Liver (tissue), 8 donors: ENCODE measurements at regions not wholly inside any gene's neighbourhood (a gene's known extent, or its start where the extent isn't known, plus 50 kb on each side); places are given as distances from the start of the nearest gene placed in this dataset.

Experiments used
- DNase-seq: peaks from one replicate; pipeline ENCODE4 v3.0.0-alpha.2; 2017; ENCODE audit warnings: low spot score
- H3K27ac ChIP-seq, 2 donors: one replicate each; pipeline ENCODE4 v1.7.0; 2013; ENCODE audit warnings: inconsistent platforms in 2 of 2, low read length in 2 of 2, control low read depth in 1 of 2, low read depth in 1 of 2, mild to moderate bottlenecking in 1 of 2
- H3K27me3 ChIP-seq, 4 donors: one replicate each; pipeline versions ENCODE4 v1.6.1 to v1.7.0; 2013; ENCODE audit warnings: low read length in 3 of 4, inconsistent platforms in 1 of 4, mild to moderate bottlenecking in 1 of 4, moderate library complexity in 1 of 4; ENCODE audit not compliant: control insufficient read depth in 4 of 4, insufficient read depth in 4 of 4
- H3K36me3 ChIP-seq, 4 donors: one replicate each; pipeline versions ENCODE4 v1.6.1 to v1.7.0; 2013; ENCODE audit warnings: low read length in 3 of 4, mild to moderate bottlenecking in 3 of 4, low read depth in 1 of 4, moderate library complexity in 1 of 4; ENCODE audit not compliant: control insufficient read depth in 4 of 4, insufficient read depth in 3 of 4
- H3K4me1 ChIP-seq, 4 donors: one replicate each; pipeline versions ENCODE4 v1.6.1 to v1.7.0; 2013; ENCODE audit warnings: low read length in 3 of 4, mild to moderate bottlenecking in 3 of 4, moderate library complexity in 1 of 4; ENCODE audit not compliant: control insufficient read depth in 4 of 4, insufficient read depth in 4 of 4
- H3K4me3 ChIP-seq, 3 donors: one replicate each; pipeline versions ENCODE4 v1.6.1 to v1.7.0; 2013; ENCODE audit warnings: low read length in 3 of 3, control low read depth in 1 of 3, low read depth in 1 of 3, mild to moderate bottlenecking in 1 of 3
- H3K9ac ChIP-seq, 2 donors: one replicate each; pipeline ENCODE4 v1.7.0; 2013; ENCODE audit warnings: low read length in 2 of 2, mild to moderate bottlenecking in 2 of 2, moderate library complexity in 2 of 2, control low read depth in 1 of 2, low read depth in 1 of 2
- H3K9me3 ChIP-seq, 4 donors: one replicate each; pipeline versions ENCODE4 v1.6.1 to v1.7.0; 2013; ENCODE audit warnings: low read length in 3 of 4; ENCODE audit not compliant: control insufficient read depth in 4 of 4
- EGR1 ChIP-seq, 2 donors: IDR thresholded peaks; 2 replicates each; pipeline ENCODE4 v1.6.1; 2016 to 2018; ENCODE audit warnings: antibody characterized with exemption in 2 of 2, low read depth in 2 of 2
- FOXA1 ChIP-seq: IDR thresholded peaks from 2 replicates; pipeline ENCODE4 v1.6.1; 2016; ENCODE audit warnings: antibody characterized with exemption
- FOXA2 ChIP-seq: IDR thresholded peaks from 2 replicates; pipeline ENCODE4 v1.6.1; 2016; ENCODE audit warnings: antibody characterized with exemption
- GABPA ChIP-seq, 2 donors: IDR thresholded peaks in 1 of 2; conservative IDR thresholded peaks in 1 of 2; 2 replicates each; pipeline ENCODE4 v1.6.1; 2016; ENCODE audit warnings: antibody characterized with exemption in 2 of 2, mild to moderate bottlenecking in 1 of 2, moderate library complexity in 1 of 2
- HNF4A ChIP-seq, 2 donors: conservative IDR thresholded peaks; 2 replicates each; pipeline ENCODE4 v1.6.1; 2016; ENCODE audit warnings: antibody characterized with exemption in 2 of 2, mild to moderate bottlenecking in 2 of 2
- HNF4G ChIP-seq: IDR thresholded peaks from 2 replicates; pipeline ENCODE4 v1.6.1; 2016; ENCODE audit warnings: antibody characterized with exemption
- JUND ChIP-seq, 2 donors: IDR thresholded peaks; 2 replicates each; pipeline ENCODE4 v1.6.1; 2016; ENCODE audit warnings: antibody characterized with exemption in 2 of 2
- NR2F2 ChIP-seq: IDR thresholded peaks from 2 replicates; pipeline ENCODE4 v1.6.1; 2016; ENCODE audit warnings: antibody characterized with exemption
- RAD21 ChIP-seq, 2 donors: IDR thresholded peaks; 2 replicates each; pipeline ENCODE4 v1.6.1; 2016; ENCODE audit warnings: antibody characterized with exemption in 2 of 2, mild to moderate bottlenecking in 2 of 2
- RXRA ChIP-seq, 2 donors: IDR thresholded peaks; 2 replicates each; pipeline ENCODE4 v1.6.1; 2017 to 2018; ENCODE audit warnings: antibody characterized with exemption in 2 of 2, mild to moderate bottlenecking in 1 of 2
- SP1 ChIP-seq: IDR thresholded peaks from 2 replicates; pipeline ENCODE4 v1.6.1; 2018; ENCODE audit warnings: antibody characterized with exemption, mild to moderate bottlenecking
- TAF1 ChIP-seq: conservative IDR thresholded peaks from 2 replicates; pipeline ENCODE4 v1.6.1; 2016; ENCODE audit warnings: antibody characterized with exemption, mild to moderate bottlenecking
- YY1 ChIP-seq: IDR thresholded peaks from 2 replicates; pipeline ENCODE4 v1.6.1; 2016; ENCODE audit warnings: antibody characterized with exemption, mild to moderate bottlenecking
- WGBS: extraction: QIAGEN DNeasy Blood & Tissue Kit; methylation state at CpG from one replicate; pipeline ENCODE4 v1.1.7; 2013; 5-methylcytosine and 5-hydroxymethylcytosine counted together
- TF ChIP-seq, protein P1 (sequence below): IDR thresholded peaks from 2 replicates; pipeline ENCODE4 v1.6.1; 2016; ENCODE audit warnings: antibody characterized with exemption, mild to moderate bottlenecking
- TF ChIP-seq, protein P2 (sequence below): IDR thresholded peaks from 2 replicates; pipeline ENCODE4 v1.6.1; 2016; ENCODE audit warnings: antibody characterized with exemption
- TF ChIP-seq, protein P3 (sequence below): fragments of 150-350 bp; IDR thresholded peaks from 2 replicates; pipeline ENCODE4 v1.5.1; 2017; ENCODE audit warnings: improper control_type of control experiment, low read depth, low read length; ENCODE audit not compliant: missing input control
- TF ChIP-seq, protein P4 (sequence below): IDR thresholded peaks from 2 replicates; pipeline ENCODE4 v1.6.1; 2016; ENCODE audit warnings: antibody characterized with exemption
- TF ChIP-seq, protein P5 (sequence below): IDR thresholded peaks from 2 replicates; pipeline ENCODE4 v1.6.1; 2016; ENCODE audit warnings: antibody characterized with exemption
- donor health status: healthy.
- donor health status: healthy.
- donor health status: healthy.
- donor health status: healthy.
- donor health status: healthy.

DNA sequence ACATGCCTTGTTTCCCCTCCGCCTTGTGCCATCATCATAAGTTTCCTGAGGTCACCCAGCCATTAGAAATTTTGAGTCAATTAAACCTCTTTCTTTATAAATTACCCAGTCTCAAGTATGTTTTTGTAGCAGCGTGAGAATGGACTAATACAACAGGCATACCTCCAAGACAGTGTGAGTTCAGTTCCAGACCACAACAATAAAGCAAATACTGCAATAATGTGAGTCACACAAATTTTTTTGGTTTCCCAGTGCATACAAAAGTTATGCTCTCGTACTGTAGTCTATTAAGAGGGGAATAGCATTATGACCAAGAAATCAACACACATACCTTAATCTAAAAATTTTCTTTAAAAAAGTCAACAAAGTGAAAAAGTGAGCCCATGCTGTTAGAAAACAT, 217.2 kb downstream of the NR4A2 start:
- no peak overlapping the region for H3K9ac ChIP-seq
- no peaks in the 10 kb centered on the region for H3K36me3 ChIP-seq
- H3K9me3 ChIP-seq, result no peaks in the 10 kb centered on the region
- H3K4me3 ChIP-seq, result no peak overlapping the region
- no peaks in the 10 kb centered on the region for H3K27me3 ChIP-seq
- DNase-seq, result no peak
- no peak for TF ChIP-seq FOXA1
- TF ChIP-seq NR2F2, result no peak
- TF ChIP-seq JUND (IDR thresholded peaks at IDR 0.05), result no peak
- TF ChIP-seq YY1, result no peak
- no peak for TF ChIP-seq HNF4A (conservative IDR thresholded peaks at IDR 0.05)
- TF ChIP-seq RXRA (IDR thresholded peaks at IDR 0.05), result no peak
- TF ChIP-seq EGR1 (IDR thresholded peaks at IDR 0.05; ENCODE audit: low read depth in 2 of 2), result no peak
- no peak overlapping the region for H3K27ac ChIP-seq
- no peaks in the 10 kb centered on the region for H3K4me1 ChIP-seq
- 80% methylated on average over 3 of the region's 3 CpGs for WGBS

DNA sequence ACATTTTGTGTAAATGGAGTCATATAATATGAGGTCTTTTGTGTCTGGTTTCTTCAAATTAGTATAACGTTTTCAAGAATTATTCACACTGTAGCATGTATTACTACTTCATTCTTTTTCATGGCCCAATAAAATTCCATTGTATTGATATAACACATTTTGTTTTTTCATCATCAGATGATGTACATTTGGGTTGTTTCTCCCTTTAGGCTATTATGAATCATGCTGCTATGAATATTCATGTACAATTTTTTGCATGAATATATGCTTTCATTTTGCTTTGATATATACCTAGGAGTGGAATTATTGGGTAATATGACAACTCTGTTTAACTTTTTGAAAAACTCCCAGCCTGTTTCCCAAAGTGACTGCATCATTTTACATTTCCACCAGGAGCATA, 220.2 kb downstream of the NR4A2 start:
- whole genome bisulfite sequencing, result 86% methylated on average over 1 of the region's 1 CpG
- no peak for DNase-seq
- Histone ChIP-seq H3K9ac (no peak overlapping the region), H3K4me3 (no peak overlapping the region), H3K36me3 (no peaks in the 10 kb centered on the region), H3K4me1 (no peaks in the 10 kb centered on the region), H3K9me3 (no peaks in the 10 kb centered on the region), H3K27me3 (no peaks in the 10 kb centered on the region), H3K27ac (no peak overlapping the region)
- TF ChIP-seq TAF1, result no peak
- TF ChIP-seq HNF4A (conservative IDR thresholded peaks at IDR 0.05), result no peak
- TF ChIP-seq YY1, result no peak
- TF ChIP-seq, protein P1, sequence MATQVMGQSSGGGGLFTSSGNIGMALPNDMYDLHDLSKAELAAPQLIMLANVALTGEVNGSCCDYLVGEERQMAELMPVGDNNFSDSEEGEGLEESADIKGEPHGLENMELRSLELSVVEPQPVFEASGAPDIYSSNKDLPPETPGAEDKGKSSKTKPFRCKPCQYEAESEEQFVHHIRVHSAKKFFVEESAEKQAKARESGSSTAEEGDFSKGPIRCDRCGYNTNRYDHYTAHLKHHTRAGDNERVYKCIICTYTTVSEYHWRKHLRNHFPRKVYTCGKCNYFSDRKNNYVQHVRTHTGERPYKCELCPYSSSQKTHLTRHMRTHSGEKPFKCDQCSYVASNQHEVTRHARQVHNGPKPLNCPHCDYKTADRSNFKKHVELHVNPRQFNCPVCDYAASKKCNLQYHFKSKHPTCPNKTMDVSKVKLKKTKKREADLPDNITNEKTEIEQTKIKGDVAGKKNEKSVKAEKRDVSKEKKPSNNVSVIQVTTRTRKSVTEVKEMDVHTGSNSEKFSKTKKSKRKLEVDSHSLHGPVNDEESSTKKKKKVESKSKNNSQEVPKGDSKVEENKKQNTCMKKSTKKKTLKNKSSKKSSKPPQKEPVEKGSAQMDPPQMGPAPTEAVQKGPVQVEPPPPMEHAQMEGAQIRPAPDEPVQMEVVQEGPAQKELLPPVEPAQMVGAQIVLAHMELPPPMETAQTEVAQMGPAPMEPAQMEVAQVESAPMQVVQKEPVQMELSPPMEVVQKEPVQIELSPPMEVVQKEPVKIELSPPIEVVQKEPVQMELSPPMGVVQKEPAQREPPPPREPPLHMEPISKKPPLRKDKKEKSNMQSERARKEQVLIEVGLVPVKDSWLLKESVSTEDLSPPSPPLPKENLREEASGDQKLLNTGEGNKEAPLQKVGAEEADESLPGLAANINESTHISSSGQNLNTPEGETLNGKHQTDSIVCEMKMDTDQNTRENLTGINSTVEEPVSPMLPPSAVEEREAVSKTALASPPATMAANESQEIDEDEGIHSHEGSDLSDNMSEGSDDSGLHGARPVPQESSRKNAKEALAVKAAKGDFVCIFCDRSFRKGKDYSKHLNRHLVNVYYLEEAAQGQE, result no peak
- no peak for TF ChIP-seq RAD21 (IDR thresholded peaks at IDR 0.05)
- TF ChIP-seq, protein P2, sequence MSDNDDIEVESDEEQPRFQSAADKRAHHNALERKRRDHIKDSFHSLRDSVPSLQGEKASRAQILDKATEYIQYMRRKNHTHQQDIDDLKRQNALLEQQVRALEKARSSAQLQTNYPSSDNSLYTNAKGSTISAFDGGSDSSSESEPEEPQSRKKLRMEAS, result no peak
- no peak for TF ChIP-seq FOXA1
- TF ChIP-seq, protein P3, sequence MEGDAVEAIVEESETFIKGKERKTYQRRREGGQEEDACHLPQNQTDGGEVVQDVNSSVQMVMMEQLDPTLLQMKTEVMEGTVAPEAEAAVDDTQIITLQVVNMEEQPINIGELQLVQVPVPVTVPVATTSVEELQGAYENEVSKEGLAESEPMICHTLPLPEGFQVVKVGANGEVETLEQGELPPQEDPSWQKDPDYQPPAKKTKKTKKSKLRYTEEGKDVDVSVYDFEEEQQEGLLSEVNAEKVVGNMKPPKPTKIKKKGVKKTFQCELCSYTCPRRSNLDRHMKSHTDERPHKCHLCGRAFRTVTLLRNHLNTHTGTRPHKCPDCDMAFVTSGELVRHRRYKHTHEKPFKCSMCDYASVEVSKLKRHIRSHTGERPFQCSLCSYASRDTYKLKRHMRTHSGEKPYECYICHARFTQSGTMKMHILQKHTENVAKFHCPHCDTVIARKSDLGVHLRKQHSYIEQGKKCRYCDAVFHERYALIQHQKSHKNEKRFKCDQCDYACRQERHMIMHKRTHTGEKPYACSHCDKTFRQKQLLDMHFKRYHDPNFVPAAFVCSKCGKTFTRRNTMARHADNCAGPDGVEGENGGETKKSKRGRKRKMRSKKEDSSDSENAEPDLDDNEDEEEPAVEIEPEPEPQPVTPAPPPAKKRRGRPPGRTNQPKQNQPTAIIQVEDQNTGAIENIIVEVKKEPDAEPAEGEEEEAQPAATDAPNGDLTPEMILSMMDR, result no peak
- TF ChIP-seq FOXA2, result no peak
- no peak for TF ChIP-seq RXRA (IDR thresholded peaks at IDR 0.05)
- TF ChIP-seq, protein P4, sequence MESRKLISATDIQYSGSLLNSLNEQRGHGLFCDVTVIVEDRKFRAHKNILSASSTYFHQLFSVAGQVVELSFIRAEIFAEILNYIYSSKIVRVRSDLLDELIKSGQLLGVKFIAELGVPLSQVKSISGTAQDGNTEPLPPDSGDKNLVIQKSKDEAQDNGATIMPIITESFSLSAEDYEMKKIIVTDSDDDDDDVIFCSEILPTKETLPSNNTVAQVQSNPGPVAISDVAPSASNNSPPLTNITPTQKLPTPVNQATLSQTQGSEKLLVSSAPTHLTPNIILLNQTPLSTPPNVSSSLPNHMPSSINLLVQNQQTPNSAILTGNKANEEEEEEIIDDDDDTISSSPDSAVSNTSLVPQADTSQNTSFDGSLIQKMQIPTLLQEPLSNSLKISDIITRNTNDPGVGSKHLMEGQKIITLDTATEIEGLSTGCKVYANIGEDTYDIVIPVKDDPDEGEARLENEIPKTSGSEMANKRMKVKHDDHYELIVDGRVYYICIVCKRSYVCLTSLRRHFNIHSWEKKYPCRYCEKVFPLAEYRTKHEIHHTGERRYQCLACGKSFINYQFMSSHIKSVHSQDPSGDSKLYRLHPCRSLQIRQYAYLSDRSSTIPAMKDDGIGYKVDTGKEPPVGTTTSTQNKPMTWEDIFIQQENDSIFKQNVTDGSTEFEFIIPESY, result no peak
- TF ChIP-seq SP1, result no peak
- TF ChIP-seq JUND (IDR thresholded peaks at IDR 0.05), result no peak
- TF ChIP-seq GABPA (IDR thresholded peaks at IDR 0.05 in 1 of 2, conservative IDR thresholded peaks at IDR 0.05 in 1 of 2), result no peak
- no peak for TF ChIP-seq HNF4G
- TF ChIP-seq, protein P5, sequence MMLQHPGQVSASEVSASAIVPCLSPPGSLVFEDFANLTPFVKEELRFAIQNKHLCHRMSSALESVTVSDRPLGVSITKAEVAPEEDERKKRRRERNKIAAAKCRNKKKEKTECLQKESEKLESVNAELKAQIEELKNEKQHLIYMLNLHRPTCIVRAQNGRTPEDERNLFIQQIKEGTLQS, result no peak
- TF ChIP-seq NR2F2, result no peak
- no peak for TF ChIP-seq EGR1 (IDR thresholded peaks at IDR 0.05; ENCODE audit: low read depth in 2 of 2)
